H1 (cell line): ENCODE measurements at regions not wholly inside any gene's neighbourhood (a gene's known extent, or its start where the extent isn't known, plus 50 kb on each side); places are given as distances from the start of the nearest gene placed in this dataset.

Experiments used
- CHD7 ChIP-seq: fragments of 300-600 bp; sonication (generic); IDR thresholded peaks from 2 replicates; pipeline ENCODE4 v1.7.1; 2012; ENCODE audit warnings: low read length, moderate library complexity, mild to moderate bottlenecking, inconsistent platforms; ENCODE audit not compliant: insufficient replicate concordance

- no peak for TF ChIP-seq CHD7
Measured at GRCh38 chr6:95690328-95690727, 113.0 kb downstream of the MANEA start (continued).
